HG03442 (cell line): ENCODE measurements at regions not wholly inside any gene's neighbourhood (a gene's known extent, or its start where the extent isn't known, plus 50 kb on each side); places are given as distances from the start of the nearest gene placed in this dataset.
"Not testable (repeated sequence)": the region's sequence is repeated elsewhere in the genome, so short reads cannot be mapped to it uniquely, and the experiment has no call there.

Experiments used
- ATAC-seq: cut with Tn5 transposase; IDR thresholded peaks from one replicate; pipeline ENCODE4 v1.9.1; 2021; ENCODE audit warnings: mild to moderate bottlenecking, moderate library complexity; ENCODE audit not compliant: unreplicated experiment

- no peak for ATAC-seq
Observed at GRCh38 chr14:48628870-48629269, 953.5 kb upstream of the MDGA2 start.

DNA sequence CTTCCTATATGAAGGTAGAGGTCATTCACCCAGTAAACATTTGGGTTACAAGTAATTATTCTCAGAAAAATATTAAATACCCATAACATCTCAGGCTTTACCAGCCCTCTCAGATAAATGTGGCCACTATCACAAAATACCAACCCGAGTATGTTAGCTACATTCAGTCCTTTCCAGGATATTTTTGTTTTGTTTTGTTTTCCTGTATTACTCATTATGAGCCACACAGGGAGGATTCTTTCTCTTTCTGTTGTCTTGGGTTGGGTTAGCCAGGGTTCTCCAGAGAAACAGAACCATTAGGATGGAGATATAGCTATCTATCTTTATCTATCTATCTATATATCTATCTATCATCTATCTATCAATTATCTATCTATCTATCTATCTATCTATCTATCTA lies 947.6 kb upstream of the MDGA2 start:
- no peak for ATAC-seq

GRCh38 chr14:48618057-48618456 lies 942.7 kb upstream of the MDGA2 start:
- no peak for ATAC-seq

DNA sequence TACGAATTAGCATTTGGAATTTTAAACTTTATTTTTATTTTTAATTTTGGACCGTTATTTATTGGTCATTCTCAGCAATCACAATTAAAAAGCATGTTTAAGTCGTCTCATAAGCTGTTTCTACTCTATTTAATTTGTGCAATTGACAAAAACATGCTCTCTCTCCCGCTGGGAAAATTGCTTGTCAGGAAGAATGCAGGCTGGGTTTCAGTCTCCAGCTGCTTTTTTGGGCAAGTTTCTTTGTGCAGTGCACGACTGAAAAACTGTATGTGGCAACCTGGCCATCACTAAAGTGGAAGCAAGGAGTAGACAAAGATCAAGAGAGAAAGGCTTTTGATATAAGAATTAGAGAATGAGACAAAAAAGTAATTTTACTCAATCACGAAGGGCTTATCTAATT lies 941.5 kb upstream of the MDGA2 start:
- no peak for ATAC-seq

DNA sequence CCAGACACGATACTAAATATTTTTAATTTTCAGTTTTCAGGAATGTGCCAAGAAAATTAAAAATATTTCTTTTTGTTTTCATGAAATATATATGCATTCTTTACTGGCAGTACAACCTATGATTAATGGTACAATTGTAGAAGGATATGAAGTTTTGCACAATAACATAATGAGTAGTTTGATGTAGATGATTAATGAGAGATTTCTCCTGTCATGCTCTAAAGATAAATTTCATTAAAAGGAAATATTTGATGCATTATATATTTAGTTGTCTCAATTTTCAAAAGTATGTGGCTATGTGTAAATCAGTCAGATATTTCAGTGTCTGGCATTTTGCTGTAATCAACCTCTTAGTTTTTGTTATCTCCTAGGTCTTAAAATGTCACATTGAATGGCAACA lies 940.2 kb upstream of the MDGA2 start:
- no peak for ATAC-seq

DNA sequence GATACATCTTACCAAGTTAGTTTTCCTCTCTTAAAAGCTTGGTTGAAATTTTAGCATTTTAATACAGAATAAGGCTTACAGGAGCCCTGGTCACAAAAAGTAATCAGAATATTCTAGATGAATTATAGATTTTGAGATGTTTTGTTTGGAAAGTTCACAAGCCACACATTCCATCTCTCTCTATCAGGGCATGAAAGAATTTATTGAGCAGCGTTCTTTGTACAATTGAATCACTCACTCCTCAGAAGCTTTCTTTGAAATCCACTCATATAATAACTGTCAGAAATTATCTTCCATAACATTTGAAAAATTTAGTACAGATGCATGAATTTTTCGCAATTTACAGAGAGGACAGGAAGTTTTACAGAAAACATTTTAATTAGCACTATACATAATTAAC lies 938.6 kb upstream of the MDGA2 start:
- ATAC-seq: no peak

GRCh38 chr14:48606960-48607359 lies 931.6 kb upstream of the MDGA2 start:
- ATAC-seq: not testable (repeated sequence)

GRCh38 chr14:48598458-48598857 lies 923.1 kb upstream of the MDGA2 start:
- ATAC-seq: no peak

GRCh38 chr14:48586099-48586498 lies 910.7 kb upstream of the MDGA2 start:
- ATAC-seq: no peak

GRCh38 chr14:48584031-48584430 lies 908.6 kb upstream of the MDGA2 start:
- peak; percentile 86 for ATAC-seq

GRCh38 chr14:48582938-48583337 lies 907.5 kb upstream of the MDGA2 start:
- ATAC-seq: peak; percentile 46

- no peak for ATAC-seq
Observed at GRCh38 chr14:48580692-48581091, 905.3 kb upstream of the MDGA2 start.

GRCh38 chr14:48575772-48576171 lies 900.4 kb upstream of the MDGA2 start:
- ATAC-seq: no peak

DNA sequence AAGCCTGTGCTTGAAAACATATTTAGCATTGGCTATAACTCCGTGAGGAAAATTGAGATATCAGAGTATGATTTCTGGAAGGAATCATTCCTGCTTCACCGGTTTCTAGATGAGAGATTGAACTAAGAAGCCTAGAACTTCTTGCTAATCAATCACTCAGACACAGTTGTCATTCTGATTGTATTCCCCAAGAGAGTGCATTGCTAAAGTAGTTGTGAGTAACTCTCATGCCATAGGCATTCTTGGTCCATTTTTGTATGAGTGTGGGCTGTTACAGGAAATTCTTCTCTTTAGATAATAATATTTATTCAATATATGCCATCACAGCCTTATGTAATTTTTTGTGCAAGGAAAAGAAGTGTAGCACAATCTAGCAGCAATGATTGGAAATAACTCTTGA lies 893.3 kb upstream of the MDGA2 start:
- no peak for ATAC-seq

GRCh38 chr14:48568252-48568651 lies 892.8 kb upstream of the MDGA2 start:
- no peak for ATAC-seq

DNA sequence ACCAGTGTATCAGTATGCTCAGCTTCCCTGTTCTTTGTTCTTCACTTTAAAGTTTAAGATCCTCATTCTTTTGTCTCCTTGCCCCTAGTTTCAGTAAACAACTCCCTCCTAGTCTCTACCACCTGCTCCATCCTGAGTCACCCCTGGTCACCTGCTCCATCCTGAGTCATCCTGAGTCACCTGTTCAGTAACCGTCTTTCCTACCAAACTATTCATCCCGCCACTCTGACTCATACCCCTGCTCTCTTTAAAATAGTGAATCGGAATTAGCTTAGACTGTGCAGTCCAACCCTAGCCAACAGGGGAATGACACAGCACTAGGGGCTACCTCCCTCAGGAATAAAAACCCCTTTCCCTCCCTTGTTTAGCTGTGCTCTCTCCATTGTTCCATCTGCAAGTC lies 888.1 kb upstream of the MDGA2 start:
- ATAC-seq: no peak

- ATAC-seq: not testable (repeated sequence)
Observed at GRCh38 chr14:48561438-48561837, 886.0 kb upstream of the MDGA2 start.

DNA sequence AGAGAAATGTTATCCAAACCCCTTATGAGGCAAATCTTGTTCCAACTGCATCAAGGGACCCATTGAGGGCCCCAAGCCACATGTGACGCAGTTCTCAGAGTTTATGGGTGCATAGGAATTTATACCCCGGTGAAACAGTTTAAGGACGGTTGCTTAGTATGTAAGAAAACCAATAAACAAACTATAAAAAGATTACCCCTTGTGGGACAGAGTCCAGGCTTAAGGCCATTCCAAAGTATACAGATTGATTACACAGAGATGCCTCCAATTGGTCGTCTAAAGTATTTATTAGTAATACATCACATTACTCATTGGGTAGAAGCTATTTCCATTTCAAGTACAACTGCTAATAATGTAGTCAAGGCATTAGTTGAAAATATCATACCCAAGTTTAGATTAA lies 885.0 kb upstream of the MDGA2 start:
- no peak for ATAC-seq

GRCh38 chr14:48553443-48553842 lies 878.0 kb upstream of the MDGA2 start:
- no peak for ATAC-seq

DNA sequence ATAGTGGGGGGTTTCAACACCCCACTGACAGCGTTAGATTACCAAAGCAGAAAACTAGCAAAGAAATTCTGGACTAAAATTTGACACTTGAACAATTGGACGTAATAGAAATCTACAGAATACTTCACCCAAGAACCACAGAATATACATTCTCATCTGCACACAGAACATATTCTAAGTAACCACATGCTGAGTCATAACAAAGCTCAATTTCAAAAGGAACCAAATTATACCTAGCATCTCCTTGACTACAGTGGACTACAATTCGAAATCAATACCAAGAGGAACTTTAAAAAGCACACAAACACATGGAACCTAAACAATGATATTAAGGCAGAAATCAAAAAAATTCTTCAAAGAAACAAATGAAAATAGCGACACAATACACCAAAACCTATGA lies 871.6 kb upstream of the MDGA2 start:
- ATAC-seq: peak; percentile 97

- no peak for ATAC-seq
Observed at GRCh38 chr14:48537600-48537999, 862.2 kb upstream of the MDGA2 start.

DNA sequence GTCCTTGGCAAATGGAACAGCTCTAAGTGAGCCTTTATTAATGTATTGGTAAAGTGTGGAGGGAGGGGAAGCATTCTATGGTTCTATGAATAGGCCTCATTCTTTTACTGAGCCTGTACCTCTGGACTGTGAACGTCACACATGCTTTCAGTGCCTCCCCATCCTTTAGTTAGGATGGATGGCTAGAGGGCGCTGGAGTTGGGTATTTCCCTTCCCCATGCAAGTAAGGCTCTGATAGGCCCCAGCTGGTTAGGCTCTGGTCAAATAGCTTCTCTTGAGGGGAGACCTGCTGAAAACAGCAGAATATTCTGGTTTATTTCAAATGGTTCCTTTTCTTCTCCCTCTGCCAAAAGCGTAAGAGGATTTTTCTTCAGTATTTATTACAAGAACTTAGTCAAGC lies 860.9 kb upstream of the MDGA2 start:
- ATAC-seq: no peak

DNA sequence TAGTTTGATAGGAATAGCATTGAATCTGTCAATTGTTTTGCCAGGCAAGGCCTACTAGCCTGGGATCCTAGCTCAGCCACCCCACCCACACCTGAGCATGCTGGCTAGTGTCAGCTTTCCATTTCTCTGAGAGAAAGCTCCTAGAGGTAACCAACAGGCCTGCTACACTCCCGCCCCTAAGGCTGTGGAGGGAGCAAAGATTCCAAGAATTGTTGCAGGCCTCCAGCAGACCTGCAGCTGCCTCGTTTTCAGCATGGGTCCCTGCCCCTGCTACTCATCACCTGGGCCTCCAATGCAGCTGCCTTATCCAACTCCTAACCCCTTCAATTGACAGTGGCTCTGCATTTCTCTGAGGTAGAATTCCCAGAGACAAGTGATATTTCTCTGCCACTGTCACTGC lies 852.4 kb upstream of the MDGA2 start:
- no peak for ATAC-seq

- ATAC-seq: no peak
Observed at GRCh38 chr14:48526307-48526706, 850.9 kb upstream of the MDGA2 start.
